HG03469 (cell line): ENCODE measurements at regions not wholly inside any gene's neighbourhood (a gene's known extent, or its start where the extent isn't known, plus 50 kb on each side); places are given as distances from the start of the nearest gene placed in this dataset.
"Not testable (repeated sequence)": the region's sequence is repeated elsewhere in the genome, so short reads cannot be mapped to it uniquely, and the experiment has no call there.

Experiments used
- ATAC-seq: cut with Tn5 transposase; IDR thresholded peaks from one replicate; pipeline ENCODE4 v1.9.1; 2021; ENCODE audit warnings: mild to moderate bottlenecking, moderate library complexity, moderate number of reproducible peaks; ENCODE audit not compliant: unreplicated experiment

DNA sequence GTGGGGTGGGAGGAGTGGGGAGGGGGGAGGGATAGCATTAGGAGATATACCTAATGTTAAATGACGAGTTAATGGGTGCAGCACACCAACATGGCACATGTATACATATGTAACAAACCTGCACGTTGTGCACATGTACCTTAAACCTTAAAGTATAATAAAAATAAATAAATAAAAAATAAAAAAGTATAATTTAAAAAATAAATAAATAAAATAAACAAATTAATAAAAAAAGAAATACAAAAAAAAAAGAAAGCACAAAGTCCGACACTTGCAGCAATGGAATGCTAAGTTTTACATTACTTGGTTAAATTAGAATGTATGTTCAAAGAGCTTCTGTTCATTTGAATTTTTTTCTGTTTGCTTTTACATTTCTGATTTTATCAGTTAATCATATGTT, 236.5 kb upstream of the POGK start:
- ATAC-seq = not testable (repeated sequence)

DNA sequence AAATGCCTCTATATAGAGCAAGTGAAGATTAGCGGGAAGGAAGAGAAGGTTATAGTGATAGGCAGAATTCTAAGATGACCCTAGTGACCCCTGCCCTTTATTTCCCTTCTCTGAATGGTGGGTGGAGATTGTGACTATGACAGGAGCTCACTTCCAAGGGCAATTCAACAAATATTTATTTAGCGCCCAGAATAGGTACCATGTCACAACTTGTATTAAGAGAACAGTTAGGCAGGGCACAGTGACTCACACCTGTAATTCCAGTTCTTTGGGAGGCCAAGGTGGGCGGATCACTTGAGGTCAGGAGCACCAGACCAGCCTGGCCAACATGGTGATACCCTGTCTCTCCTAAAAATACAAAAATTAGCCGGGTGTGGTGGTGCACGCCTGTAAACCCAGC, 236.0 kb upstream of the POGK start:
- ATAC-seq = no peak

DNA sequence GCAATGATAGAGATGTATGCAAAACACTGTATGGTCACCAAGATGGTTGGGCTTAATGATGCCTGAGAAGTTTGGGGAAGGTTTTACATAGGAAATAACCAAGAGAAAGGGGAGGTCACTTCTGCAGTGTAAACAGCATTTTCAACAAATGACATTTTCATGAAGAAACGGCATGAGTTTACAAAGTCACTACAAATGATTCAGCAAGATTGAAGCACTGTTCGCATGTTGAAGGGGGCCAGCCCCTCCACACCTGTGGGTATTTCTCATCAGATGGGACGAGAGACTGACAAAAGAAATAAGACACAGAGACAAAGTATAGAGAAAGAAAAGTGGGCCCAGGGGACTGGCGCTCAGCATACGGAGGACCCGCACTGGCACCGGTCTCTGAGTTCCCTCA, 234.1 kb upstream of the POGK start:
- ATAC-seq = no peak

DNA sequence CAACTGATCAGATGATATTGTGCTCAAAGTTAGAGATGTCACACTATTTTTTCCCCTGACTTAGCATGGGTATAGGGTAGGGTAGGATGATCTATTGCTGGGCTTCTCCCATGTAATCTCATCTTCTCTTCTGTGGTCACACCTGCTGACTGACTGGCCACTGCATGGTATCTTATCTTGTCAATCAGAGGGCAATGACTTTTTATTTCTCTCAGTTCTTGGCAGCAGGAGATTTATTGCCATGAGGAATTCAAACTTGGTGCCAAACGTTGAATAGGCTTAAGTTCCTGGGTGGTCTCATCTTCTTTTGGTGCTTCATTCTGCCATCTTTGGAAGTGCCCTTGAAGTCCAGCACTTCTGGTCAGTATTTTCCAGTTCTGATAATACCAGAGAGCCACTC, 226.4 kb upstream of the POGK start:
- no peak for ATAC-seq

DNA sequence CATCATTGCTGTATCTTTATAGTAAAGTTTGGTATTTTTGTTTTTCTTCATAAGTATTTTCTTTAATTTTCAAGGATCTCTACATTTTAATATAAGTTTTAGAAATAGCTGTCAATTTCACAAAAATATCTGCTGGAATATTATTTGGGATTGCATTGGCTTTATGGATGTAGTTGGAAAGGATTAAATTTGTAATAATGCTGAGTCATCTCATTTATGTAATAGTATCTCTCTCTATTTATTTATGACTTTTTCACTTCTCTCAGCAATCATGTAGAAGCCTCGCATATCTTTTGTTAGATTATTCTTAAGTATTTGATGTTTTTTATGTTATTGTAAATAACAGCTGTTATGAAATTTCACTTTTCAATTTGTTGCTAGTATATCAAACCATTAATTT, 223.1 kb upstream of the POGK start:
- ATAC-seq = no peak

DNA sequence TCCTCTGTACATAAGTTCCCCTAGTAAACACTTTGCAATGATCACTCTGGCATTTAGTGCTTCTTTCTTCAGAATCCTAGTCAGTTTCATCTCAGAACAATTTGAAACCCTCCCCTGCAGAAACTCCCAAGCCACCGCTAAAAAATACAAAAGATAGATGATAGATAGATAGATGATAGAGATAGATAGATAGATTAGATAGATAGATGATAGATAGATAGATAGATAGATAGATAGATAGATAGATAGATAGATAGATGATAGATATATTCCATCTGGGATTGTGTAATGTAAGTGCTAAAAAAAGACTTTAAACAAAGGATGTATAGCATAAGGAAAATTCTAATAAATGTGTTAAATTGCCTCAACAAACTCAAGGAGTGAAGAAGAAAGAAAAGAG, 212.6 kb upstream of the POGK start:
- ATAC-seq = no peak

DNA sequence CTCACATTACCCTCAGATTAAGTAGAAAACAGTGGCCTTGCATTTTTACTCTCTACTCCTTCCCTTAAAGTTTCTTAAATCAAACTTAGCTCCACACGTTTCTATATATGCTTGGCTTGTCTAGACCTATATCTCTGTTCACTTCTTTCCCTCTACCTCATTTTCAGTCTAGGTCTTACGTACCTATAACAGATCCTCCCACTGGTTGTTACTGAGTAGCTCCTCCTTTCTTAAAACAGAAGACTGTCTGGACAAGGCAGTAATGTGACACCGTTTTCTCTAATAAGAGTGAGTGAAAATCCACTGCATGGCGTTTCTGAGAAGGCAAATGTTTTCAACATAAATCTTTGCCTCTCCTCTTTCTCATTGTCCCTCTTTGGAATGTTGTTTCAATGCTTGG, 211.7 kb upstream of the POGK start:
- no peak for ATAC-seq

DNA sequence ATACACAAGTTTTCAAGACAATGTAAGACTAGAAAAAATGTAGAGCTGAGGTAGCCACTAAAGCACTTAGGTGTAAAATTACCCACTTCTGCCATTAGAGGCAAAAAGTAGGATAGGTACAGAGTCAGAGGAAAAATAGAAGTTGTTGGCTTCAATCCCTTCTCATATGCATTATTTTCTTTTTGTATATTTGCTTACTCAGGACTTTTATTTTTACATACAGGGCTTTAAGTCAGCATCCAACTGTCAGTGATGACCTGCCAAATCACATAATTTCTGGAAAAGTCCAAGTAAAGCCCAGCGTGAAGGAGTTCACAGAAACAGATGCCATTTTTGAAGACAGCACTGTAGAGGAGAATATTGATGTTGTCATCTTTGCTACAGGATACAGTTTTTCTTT, 211.0 kb upstream of the POGK start:
- ATAC-seq = no peak

DNA sequence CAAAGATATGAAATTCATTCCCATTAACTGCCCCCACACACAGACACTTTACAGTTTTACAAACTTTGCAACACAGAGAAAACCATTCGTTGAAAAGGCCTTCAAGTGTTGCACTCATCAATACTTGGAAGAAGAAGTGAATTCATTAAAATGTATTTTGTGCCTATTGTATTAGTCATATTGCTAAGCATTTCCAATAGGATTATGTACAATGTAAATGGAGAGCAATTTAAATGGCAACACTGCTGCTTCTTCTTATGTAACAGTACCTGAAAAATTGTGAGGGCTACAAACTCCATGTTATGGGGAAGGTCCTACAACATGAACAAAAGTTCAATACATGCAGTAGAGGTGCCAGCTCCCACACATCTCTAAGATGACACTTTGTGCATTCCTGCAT, 209.3 kb upstream of the POGK start:
- ATAC-seq = no peak

DNA sequence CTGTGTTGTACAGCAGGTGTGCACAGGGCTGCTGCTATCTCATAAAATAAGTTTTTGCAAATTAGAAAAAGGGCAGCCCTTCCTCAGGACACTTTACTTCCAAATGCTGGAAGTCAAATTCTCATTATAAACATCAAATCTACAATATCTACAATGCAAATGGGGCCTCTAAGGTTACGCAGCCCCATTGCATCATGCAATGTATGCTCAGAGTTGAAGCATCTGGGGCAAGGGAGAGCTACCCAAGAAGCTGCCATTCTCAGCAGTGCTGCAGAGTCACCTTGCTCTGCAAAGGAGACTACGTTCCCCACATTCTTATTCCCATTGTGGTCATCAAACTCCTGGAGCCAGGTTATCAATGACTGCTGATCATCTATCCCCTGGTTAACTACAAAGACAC, 208.9 kb upstream of the POGK start:
- ATAC-seq = no peak

DNA sequence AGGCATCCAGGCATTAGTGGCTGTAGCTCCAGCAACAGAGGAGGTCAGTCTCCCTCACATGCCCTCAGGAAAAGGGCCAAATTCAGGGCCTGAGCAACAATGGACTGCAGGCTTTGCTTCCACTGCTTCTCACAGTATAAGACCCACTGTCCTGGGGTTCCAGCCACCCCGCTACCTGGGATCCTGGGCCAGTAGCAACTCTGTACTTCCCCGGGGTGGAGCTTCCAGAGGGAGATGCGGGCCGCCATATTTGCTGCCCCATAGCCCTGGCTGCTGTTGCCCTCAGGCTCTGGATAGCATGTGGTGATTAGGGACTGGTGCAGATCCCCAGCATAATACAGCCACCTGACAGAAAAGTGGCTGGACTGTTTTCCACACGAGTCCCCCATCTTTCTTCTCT, 201.1 kb upstream of the POGK start:
- ATAC-seq = no peak

DNA sequence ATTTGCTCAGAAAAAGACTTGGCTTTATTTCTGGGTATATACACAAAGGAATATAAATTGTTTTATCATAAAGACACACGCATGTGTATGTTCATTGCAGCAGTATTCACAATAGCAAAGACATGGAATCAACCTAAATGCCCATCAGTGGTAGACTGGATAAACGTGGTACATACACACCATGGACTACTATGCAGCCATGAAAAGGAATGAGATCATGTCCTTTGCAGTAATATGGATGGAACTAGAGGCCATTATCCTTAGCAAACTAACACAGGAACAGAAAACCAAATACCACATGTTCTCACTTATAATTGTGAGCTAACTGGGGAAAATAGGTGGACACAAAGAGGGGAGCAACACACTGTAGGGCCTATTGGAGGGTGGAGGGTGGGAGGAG, 182.0 kb upstream of the POGK start:
- not testable (repeated sequence) for ATAC-seq

DNA sequence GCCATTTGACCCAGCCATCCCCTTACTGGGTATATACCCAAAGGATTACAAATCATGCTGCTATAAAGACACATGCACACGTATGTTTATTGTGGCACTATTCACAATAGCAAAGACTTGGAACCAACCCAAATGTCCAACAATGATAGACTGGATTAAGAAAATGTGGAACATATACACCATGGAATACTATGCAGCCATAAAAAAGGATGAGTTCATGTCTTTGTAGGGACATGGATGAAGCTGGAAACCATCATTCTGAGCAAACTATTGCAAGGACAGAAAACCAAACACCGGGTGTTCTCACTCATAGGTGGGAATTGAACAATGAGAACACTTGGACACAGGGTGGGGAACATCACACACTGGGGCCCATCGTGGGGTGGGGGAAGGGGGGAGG, 172.5 kb upstream of the POGK start:
- not testable (repeated sequence) for ATAC-seq

DNA sequence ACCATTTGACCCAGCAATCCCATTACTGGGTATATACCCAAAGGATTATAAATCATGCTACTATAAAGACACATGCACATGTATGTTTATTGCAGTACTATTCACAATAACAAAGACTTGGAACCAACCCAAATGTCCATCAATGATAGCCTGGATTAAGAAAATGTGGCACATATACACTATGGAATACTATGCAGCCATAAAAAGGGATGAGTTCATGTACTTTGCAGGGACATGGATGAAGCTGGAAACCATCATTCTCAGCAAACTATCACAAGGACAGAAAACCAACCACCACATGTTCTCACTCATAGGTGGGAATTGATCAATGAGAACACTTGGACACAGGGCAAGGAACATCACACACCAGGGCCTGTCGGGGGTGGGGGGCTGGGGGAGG, 171.7 kb upstream of the POGK start:
- not testable (repeated sequence) for ATAC-seq

DNA sequence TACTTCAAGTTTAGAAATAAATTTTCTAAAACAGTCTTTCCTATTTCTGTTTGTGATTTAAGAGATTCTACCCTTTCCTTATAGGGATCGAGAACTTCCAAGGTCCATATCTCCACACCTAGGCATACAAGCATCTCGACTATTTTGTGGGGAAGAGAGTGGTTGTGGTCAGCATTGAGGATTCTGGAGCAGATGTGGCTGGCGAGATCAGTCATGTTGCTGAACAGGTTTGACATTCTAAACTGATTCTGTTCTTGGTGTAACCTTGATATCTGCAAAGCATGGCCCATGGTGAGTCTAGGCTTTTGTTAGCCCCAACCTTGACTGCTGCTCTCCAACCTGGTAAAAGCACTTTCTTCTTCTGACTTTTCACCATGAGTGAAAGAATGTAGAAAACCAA, 167.6 kb upstream of the POGK start:
- no peak for ATAC-seq

DNA sequence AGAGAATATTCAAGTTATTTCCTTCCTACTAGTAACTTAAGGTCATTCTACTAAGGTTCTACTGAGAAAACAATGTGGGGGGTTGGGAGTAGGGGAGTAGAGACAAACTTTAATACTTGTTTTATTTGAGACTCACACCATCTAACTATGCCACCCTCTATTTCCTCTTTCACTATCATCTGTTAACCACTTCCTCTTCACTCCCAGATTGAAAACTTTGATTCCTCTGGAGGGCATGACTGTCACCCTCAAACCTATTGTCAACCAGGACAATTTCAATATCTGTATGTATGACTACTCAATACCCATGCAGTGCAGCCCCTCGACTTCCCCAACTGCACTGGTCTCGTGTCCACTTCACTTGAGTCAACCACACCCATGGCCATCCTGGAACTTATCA, 165.6 kb upstream of the POGK start:
- ATAC-seq = no peak

DNA sequence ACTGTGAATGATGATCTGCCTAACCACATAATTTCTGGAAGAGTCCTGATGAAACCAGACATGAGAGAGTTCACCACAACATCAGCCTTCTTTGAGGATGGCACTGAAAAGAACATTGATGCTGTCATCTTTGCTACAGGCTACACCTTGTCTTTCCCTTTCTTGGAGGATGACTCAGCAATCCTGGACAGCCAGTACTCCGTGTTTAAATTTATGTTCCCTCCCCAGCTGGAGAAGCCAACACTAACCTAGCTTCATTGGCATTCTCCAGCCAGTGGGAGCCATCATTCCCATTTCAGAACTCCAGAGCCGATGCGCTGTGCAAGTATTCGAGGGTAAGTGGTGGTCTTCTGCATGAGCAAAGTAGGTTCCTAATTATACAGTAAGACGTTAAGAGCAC, 164.1 kb upstream of the POGK start:
- no peak for ATAC-seq

DNA sequence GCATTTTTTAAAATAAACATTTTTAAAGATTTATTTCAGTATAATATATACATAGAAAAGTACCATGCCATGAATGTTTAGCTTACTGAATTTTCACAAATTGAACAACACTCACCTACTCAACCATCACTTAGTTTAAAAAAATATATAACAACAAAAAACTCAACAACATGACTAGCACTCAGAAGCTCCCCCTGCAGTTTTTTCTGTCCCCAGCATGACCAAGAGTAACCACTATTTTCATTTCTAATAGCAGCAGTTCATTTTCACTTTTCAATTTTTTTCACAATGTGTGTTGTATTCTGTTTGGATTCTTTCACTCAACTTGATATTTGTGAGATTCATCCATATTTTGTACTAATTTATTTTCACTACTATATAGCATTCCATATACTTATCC, 162.3 kb upstream of the POGK start:
- ATAC-seq = no peak

DNA sequence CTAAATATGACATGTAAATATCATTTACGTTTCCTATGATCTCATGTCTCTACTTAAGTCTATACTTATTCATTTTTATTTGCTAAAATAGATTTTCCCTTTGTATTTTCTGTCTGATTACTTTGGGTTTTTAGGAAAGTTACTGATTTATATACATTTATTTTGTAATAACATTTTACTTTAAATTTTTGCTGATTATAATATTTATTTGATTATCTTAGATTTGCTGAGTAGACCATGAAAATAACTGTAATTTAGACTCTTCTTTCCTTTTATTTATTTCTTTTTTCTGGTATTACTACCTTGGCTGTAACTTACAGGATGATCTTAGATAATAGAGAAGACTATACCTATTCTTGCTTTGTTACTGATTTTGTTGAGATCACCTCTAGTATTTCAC, 159.9 kb upstream of the POGK start:
- ATAC-seq = no peak

DNA sequence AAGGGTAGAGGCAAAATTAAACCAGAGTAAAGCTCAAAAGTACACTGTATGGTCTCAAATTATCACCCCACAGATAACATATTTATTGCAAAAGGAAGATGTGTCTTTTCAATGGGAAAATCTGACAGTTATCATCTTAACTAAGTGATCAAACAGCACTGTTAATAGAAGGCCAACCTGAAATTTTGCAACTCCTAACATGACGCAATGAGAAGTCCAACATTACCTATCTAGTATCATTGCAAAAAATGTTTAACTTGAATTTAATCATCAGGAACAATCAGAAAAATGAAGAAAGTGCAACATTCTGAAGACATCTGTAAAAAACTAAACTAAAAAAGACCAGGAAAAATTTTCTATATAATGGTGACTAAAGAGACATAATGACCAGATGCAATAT, 156.7 kb upstream of the POGK start:
- no peak for ATAC-seq

DNA sequence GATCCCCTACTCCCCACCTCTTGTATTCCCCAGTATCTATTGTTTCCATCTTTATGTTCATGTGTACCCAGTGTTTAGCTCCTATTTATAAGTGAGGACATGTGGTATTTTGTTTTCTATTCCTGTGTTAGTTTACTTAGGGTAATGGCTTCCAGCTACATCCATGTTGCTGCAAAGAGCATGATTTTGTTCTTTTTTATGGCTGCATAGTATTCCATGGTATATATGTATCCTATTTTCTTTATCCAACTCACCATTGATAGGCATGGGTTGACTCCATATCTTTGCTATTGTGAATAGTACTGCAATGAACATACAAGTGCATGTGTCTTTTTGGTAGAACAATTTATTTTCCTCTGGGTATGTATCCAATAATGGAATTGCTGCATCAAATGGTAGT, 154.6 kb upstream of the POGK start:
- ATAC-seq = not testable (repeated sequence)

DNA sequence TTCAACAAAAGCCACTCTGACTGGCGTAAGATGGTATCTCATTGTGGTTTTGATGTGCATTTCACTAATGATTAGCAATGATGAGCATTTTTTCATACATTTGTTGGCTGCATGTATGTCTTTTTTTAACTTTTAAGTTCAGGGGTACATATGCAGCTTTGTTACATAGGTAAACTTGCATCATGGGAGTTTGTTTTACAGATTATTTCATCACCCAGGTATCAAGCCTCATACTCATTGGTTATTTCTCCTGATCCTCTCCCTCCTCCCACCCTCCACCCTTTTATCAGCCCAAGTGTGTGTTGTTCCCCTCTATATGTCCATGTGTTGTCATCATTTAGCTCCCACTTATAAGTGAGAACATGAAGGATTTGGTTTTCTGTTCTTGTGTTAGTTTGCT, 154.1 kb upstream of the POGK start:
- no peak for ATAC-seq

DNA sequence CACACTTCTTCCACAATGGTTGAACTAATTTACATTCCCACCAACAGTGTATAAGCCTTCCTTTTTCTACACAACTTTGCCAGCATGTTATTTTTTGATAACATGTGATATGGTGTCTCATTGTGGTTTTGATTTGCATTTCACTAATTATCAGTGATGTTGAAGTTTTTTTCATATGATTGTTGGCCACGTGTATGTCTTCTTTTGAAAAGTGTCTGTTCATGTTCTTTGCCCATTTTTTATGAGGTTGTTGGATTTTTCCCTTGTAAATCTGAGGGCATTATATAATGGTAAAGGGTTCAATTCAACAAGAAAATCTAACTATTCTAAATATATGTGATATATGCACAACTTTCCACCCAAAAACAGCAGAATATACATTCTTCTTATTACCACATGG, 153.4 kb upstream of the POGK start:
- not testable (repeated sequence) for ATAC-seq

DNA sequence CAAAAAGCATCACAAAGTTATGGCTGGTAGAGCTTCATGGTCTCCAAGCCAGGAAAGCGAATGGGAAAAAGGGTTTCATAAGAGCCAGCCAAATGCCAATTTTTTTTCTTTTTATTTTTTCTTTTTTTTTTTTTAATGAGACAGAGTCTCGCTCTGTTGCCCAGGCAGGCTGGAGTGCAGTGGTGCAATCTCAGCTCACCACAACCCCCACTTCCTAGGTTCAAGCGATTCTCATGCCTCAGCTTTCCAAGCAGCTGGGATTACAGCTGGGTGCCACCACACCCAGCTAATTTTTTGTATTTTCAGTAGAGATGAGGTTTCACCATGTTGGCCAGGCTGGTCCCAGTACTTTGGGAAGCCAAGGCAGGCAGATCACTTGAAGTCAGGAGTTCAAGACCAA, 148.7 kb upstream of the POGK start:
- not testable (repeated sequence) for ATAC-seq
